ENCODE measurements at regions not wholly inside any gene's neighbourhood (a gene's known extent, or its start where the extent isn't known, plus 50 kb on each side); places are given as distances from the start of the nearest gene placed in this dataset.

DNA sequence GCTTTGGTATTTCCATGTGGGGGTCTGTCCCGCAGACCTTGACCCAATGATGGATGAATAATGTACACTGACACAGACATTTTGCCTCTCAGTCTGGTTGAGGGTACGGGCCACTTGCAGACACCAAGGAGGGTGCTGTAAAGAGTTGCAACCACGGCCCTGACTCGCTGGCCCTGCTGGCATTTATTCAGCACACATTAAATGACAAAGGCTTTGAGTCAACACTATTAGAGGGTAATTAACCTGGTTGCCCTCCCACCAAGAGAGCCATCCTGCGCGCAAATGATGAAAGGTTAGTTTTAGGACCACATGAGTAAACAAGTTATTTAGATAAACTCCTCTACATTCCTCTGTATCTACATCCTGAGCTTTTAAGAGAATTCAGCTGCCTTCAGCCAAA is 308.9 kb upstream of the MMS22L start:
- TF ChIP-seq, protein P1, sequence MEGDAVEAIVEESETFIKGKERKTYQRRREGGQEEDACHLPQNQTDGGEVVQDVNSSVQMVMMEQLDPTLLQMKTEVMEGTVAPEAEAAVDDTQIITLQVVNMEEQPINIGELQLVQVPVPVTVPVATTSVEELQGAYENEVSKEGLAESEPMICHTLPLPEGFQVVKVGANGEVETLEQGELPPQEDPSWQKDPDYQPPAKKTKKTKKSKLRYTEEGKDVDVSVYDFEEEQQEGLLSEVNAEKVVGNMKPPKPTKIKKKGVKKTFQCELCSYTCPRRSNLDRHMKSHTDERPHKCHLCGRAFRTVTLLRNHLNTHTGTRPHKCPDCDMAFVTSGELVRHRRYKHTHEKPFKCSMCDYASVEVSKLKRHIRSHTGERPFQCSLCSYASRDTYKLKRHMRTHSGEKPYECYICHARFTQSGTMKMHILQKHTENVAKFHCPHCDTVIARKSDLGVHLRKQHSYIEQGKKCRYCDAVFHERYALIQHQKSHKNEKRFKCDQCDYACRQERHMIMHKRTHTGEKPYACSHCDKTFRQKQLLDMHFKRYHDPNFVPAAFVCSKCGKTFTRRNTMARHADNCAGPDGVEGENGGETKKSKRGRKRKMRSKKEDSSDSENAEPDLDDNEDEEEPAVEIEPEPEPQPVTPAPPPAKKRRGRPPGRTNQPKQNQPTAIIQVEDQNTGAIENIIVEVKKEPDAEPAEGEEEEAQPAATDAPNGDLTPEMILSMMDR (conservative IDR thresholded peaks at IDR 0.05; ENCODE audit: low read length): no peak
- TF ChIP-seq EZH2phosphoT487 (IDR thresholded peaks at IDR 0.05; ENCODE audit: borderline replicate concordance): no peak
